ENCODE measurements at regions not wholly inside any gene's neighbourhood (a gene's known extent, or its start where the extent isn't known, plus 50 kb on each side); places are given as distances from the start of the nearest gene placed in this dataset.

GRCh38 chr13:91111476-91112200 is 235.8 kb upstream of the MIR17HG start:
- TF ChIP-seq, protein P1, sequence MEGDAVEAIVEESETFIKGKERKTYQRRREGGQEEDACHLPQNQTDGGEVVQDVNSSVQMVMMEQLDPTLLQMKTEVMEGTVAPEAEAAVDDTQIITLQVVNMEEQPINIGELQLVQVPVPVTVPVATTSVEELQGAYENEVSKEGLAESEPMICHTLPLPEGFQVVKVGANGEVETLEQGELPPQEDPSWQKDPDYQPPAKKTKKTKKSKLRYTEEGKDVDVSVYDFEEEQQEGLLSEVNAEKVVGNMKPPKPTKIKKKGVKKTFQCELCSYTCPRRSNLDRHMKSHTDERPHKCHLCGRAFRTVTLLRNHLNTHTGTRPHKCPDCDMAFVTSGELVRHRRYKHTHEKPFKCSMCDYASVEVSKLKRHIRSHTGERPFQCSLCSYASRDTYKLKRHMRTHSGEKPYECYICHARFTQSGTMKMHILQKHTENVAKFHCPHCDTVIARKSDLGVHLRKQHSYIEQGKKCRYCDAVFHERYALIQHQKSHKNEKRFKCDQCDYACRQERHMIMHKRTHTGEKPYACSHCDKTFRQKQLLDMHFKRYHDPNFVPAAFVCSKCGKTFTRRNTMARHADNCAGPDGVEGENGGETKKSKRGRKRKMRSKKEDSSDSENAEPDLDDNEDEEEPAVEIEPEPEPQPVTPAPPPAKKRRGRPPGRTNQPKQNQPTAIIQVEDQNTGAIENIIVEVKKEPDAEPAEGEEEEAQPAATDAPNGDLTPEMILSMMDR (IDR thresholded peaks at IDR 0.05; ENCODE audit: low read depth, low read length), result no peak
- no peak for TF ChIP-seq EZH2phosphoT487 (IDR thresholded peaks at IDR 0.05; ENCODE audit: low read depth)

All from OCI-LY3 (cell line).